HUDEP-2 (cell line): ENCODE measurements at regions not wholly inside any gene's neighbourhood (a gene's known extent, or its start where the extent isn't known, plus 50 kb on each side); places are given as distances from the start of the nearest gene placed in this dataset.
"Not testable (repeated sequence)": the region's sequence is repeated elsewhere in the genome, so short reads cannot be mapped to it uniquely, and the experiment has no call there.

ENCODE experiments used
- DNase-seq, 76 experiments: peaks; one replicate each; lab custom pipeline; 2025; ENCODE audit not compliant: unreplicated experiment in 76 of 76; lab: John Stamatoyannopoulos, UW

- DNase-seq: no peak
Measured at GRCh38 chrX:122133478-122133877, 1050.6 kb upstream of the GRIA3 start.

- DNase-seq: no peak
Measured at GRCh38 chrX:122134291-122134690, 1049.8 kb upstream of the GRIA3 start.

- no peak for DNase-seq
Measured at GRCh38 chrX:122135070-122135469, 1049.0 kb upstream of the GRIA3 start.

DNA sequence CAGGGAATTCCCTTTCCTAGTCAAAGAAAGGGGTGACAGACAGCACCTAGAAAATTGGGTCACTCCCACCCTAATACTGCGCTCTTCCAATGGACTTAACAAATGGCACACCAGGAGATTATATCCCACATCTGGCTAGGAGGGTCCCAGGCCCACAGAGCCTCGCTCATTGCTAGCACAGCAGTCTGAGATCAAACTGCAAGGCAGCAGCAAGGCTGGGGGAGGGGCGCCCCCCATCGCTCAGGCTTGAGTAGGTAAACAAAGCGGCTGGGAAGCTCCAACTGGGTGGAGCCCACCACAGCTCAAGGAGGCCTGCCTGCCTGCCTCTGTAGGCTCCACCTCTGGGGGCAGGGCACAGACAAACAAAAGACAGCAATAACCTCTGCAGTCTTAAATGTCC, 1043.9 kb upstream of the GRIA3 start:
- DNase-seq: not testable (repeated sequence)

- no peak for DNase-seq
Measured at GRCh38 chrX:122154019-122154418, 1030.1 kb upstream of the GRIA3 start.

DNA sequence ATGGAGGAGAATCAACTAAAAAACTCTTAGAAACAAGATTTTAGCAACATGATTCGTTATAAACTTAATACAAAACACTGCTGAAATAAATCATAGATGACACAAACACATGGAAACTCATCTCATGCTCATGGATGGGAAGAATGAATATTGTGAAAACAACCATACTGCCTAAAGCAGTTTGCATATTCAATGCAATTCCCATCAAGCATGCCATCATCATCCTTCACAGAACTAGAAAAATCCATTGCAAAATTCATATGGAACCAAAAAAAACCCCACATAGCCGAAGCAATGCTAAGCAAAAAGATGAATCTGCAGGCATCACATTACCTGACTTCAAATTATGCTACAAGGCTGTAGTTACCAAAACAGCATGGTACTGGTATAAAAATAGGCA, 1015.8 kb upstream of the GRIA3 start:
- no peak for DNase-seq

DNA sequence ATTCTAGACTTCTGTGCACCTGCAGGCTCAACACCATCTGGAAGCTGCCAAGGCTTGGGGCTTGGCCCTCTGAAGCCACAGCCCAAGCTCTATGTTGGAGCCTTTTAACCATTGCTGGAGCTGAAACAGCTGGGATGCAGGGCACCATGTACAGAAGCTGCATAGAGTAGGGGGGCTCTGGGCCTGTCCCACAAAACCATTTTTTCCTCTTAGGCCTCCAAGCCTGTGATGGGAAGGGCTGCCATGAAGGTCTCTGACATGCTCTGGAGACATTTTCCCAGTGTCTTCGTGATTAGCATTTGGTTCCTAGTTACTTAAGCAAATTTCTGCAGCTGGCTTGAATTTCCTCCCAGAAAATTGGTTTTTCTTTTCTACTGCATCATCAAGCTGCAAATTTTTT, 999.3 kb upstream of the GRIA3 start:
- no peak for DNase-seq

DNA sequence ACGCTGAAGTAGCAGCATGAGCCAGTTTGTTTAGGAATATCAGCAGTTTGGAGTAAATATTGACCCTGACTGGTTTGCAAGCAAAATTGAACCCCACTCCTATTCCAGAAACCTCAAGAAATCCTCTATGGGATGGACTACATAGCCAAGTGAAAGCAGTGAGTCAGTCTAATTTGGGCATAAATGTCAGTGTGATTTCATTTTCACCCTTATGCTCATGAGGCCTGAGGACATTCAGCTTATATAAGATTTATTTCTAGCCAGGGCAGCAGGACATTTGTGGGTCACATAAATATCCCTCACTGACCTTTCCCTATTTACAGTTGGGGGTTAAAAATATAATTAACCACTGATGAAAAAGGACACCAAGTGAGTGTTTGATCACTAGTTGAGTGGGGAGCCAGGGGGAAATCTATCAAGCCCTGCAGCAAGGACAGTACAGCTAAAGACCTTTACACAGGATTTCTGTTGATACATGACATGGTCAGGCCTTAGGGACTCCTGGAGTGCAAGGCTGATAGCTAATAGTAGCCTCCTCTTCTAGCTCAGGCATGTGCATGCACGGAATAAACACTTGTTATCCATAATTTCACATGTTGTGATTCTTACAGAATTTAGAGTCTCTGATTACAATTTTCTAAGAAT, 996.9 kb upstream of the GRIA3 start:
- no peak for DNase-seq

DNA sequence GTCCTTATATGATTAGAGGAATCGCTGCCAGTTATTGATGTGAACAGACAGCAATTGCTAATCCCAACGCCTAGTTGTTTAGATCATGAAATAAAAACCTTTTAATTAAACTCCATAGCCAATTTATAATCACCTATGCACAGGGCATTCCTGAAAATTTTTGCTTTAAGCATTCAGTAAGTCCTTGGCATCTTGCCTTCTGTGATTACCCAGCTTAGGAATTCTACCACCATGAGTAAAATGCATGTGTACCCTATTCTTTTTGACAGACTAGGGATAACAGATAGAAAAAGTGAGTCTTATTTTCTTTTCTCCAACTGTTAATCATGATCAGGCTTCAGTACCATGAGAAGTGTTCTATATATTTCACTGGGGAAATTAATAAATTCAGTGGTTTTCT, 995.3 kb upstream of the GRIA3 start:
- DNase-seq: no peak

DNA sequence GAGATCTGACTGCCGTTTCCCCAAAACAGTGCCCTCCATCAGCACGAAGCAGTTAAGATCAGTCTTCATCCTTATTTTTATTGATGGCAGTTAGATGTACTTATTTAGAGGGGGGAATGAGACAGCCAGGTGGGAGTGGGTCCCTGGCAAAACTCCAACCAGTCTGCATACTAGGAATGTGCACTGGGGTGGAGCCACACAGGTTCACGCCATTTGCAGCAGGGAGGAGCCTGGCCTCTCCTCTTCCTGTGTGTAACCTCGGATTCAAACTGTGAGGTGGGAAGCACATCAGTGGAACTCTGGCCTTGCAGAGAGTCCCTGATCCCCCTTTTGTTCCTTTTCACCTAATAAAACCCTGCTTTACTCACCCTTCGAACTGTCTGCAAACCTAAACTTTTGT, 987.7 kb upstream of the GRIA3 start:
- no peak for DNase-seq

DNA sequence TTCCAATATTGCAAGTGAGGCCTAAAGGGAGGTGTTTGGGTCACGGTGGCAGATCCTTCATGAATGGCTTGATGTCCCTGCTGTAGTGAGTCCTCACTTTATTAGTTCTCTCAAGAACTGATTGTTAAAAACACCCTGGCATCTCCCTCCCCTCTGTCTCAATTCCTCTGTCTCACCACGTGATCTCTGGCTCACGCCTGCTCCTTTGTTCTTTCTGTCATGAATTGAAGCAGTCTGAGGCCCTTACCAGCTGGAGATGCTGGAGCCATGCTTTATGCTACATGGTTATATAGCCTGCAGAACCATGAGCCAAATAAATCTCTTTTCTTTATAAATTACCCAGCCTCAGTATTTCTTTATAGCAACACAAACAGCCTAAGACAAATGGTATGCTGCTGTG, 980.7 kb upstream of the GRIA3 start:
- DNase-seq: no peak

DNA sequence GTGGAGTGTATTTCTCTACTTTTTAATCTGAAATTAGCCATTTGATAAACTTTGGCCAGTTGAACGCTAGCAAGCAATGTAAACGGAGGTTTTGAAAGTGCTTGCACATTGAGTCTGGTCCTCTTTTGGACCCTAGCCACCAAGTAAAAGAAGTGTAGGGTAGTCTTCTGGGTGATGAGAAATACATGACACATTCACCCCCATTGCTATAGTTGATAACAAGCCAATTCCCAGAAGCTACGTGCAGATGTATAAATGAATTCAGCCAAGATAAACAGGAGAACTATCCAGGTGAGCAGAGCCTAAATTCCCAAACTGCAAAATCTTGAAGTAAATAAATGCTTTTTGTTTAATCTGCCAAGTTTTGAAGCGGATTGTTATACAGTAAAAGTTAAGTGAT, 965.4 kb upstream of the GRIA3 start:
- no peak for DNase-seq

DNA sequence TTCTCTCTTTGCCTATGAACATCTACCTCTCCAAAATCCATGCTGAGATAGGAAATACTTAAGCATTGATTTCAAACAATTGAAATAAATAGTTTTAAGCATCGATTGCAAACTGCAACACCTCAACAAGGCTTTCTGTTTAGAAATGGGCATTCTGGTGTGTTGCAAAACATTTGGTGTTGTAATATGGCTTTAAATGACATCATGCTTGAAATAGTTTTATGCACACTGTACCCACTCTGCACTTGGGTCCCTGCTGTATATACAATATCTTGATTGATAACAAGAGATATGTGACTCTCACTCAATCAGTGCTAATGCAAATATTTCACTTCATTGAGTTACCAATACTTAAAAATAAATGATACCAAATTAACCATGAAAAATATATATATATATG, 964.9 kb upstream of the GRIA3 start:
- no peak for DNase-seq

DNA sequence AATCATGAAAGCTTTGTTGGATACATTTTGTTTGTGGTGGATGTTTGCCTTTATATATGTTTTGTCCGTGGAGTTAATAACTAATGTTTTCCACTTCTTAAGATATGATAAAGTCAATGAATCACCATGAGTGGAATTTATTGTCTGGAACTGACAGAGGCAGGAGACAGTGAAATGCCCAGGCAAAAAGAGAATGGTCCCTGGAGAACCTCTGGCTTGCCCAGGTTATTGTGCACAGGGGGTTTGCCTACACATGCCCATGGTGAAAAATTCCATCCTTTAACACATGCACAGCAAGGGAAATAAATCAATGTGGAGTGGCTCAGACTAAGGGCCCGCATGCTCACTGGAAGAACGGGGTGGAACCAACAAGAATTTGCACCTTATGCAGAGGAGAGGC, 964.3 kb upstream of the GRIA3 start:
- no peak for DNase-seq

GRCh38 chrX:122220644-122221373, 963.3 kb upstream of the GRIA3 start:
- DNase-seq: no peak

GRCh38 chrX:122221810-122222209, 962.3 kb upstream of the GRIA3 start:
- DNase-seq: not testable (repeated sequence)

- not testable (repeated sequence) for DNase-seq
Measured at GRCh38 chrX:122224137-122224536, 959.9 kb upstream of the GRIA3 start.

DNA sequence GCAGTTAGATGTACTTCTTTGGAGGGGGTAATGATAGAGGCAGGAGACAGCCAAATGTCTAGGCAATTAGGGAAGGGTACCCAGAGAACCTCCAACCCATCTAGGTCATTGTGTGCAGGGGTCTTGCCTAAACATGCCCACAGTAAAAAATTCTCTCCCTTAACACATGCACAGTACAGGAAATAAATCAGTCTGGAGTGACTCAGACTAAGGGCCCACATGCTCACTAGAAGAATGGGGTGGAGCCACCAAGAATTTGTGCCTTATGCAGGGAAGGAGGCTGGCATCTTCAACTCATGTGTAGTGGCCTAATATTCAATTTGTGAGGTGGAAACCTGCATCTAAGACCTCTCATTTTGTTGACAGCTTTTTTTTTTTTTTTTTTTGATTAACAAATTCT, 945.3 kb upstream of the GRIA3 start:
- no peak for DNase-seq

DNA sequence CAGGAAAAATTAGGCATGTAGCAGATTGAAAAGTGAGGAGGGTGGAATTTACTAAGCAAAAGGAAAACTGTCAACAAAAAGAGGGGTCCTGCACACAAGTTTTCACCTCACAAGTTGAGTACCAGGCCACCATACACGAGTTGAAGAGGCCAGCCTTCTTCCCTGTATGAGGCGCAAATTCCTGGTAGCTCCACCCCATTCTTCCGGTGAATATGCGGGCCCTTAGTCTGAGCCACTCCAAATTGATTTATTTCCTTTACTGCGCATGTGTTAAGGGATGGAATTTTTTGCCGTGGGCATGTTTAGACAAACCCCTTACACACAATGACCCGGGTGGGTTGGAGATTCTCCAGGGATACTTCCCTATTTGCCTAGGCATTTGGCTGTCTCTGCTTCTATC, 942.1 kb upstream of the GRIA3 start:
- DNase-seq: no peak

DNA sequence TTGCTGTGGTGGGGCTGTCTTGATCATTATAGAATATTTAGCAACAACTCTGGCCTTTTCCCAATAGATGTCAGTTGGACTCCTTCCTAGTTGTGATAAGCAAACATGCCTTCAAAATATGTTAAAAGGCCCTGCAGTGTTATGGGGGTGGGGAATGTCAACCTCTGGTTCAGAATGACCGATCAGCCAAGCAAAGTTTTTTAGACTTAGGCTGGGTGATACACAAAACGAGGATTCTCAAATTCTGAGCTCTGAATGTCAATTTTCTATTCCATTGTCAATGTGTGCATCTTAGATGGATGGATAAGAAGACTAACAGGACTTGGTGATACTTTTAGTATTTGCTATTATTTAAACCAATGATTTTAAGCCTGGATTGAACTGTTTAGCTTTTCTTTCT, 940.0 kb upstream of the GRIA3 start:
- DNase-seq: no peak

GRCh38 chrX:122245175-122245574, 938.9 kb upstream of the GRIA3 start:
- DNase-seq: no peak

DNA sequence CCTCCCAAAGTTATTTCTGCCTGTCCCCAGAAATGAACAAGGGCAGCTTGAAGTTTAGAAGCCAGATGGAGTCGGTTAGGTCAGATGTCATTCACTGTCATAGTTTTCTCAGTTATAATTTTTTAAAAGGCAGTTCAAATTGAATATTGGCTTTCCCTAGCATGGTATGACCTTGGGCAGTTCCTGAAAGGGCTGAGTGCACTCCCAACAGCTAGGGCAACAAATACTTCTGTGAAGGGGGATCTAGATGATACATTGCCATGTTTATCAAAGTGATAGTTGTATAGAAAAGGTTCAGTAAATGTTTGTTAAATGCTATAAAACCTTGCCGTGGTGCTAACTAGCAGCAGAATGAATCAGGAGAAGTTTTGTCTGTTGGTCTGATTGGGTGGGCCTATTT, 938.1 kb upstream of the GRIA3 start:
- no peak for DNase-seq

- no peak for DNase-seq
Measured at GRCh38 chrX:122246937-122247336, 937.1 kb upstream of the GRIA3 start.
